Endodermal cell (in vitro differentiated cells): ENCODE measurements at regions not wholly inside any gene's neighbourhood (a gene's known extent, or its start where the extent isn't known, plus 50 kb on each side); places are given as distances from the start of the nearest gene placed in this dataset.

Source experiments
- DNase-seq: peaks from one replicate; pipeline ENCODE4 v3.0.0-alpha.2; 2017
- H3K27ac ChIP-seq: 2 replicates; pipeline ENCODE4 v1.5.1; 2013; ENCODE audit warnings: mild to moderate bottlenecking, low read depth, low read length, moderate library complexity
- H3K27me3 ChIP-seq: 2 replicates; pipeline ENCODE4 v1.6.1; 2013; ENCODE audit warnings: mild to moderate bottlenecking, low read length, moderate library complexity; ENCODE audit not compliant: insufficient read depth, control insufficient read depth, poor library complexity, severe bottlenecking
- H3K36me3 ChIP-seq: 2 replicates; pipeline ENCODE4 v1.7.0; 2013; ENCODE audit warnings: mild to moderate bottlenecking, low read length, moderate library complexity; ENCODE audit not compliant: control insufficient read depth, insufficient read depth
- H3K4me1 ChIP-seq: one replicate; pipeline ENCODE4 v1.7.0; 2013; ENCODE audit warnings: low read length; ENCODE audit not compliant: control insufficient read depth, insufficient read depth
- H3K4me3 ChIP-seq: 2 replicates; pipeline ENCODE4 v1.5.1; 2013; ENCODE audit warnings: mild to moderate bottlenecking, low read length, moderate library complexity
- H3K9ac ChIP-seq: 2 replicates; pipeline ENCODE4 v1.6.1; 2013; ENCODE audit warnings: mild to moderate bottlenecking, low read length, moderate library complexity; ENCODE audit not compliant: poor library complexity, severe bottlenecking; ENCODE audit errors: extremely low read depth
- H3K9me3 ChIP-seq: 2 replicates; pipeline ENCODE4 v1.6.1; 2013; ENCODE audit warnings: mild to moderate bottlenecking, low read length, moderate library complexity; ENCODE audit not compliant: control insufficient read depth
- H3K27ac Mint-ChIP-seq: 2 replicates; pipeline ENCODE4 v1.8.0; 2020; ENCODE audit warnings: mixed read lengths
- H3K27me3 Mint-ChIP-seq: 2 replicates; pipeline ENCODE4 v1.8.0; 2021; ENCODE audit warnings: mild to moderate bottlenecking, mixed read lengths; ENCODE audit not compliant: insufficient read depth
- H3K36me3 Mint-ChIP-seq: 2 replicates; pipeline ENCODE4 v1.8.0; 2020; ENCODE audit warnings: low read depth, mixed read lengths
- H3K4me1 Mint-ChIP-seq: 2 replicates; pipeline ENCODE4 v1.8.0; 2020; ENCODE audit warnings: mixed read lengths
- H3K4me3 Mint-ChIP-seq: 2 replicates; pipeline ENCODE4 v1.8.0; 2020; ENCODE audit warnings: mild to moderate bottlenecking, moderate library complexity, mixed read lengths
- H3K9me3 Mint-ChIP-seq: 2 replicates; pipeline ENCODE4 v1.8.0; 2020; ENCODE audit warnings: mild to moderate bottlenecking, mixed read lengths
- WGBS, 2 experiments: methylation state at CpG; one replicate each; pipeline versions ENCODE4 v1.1.5 to v1.1.7; 2013; ENCODE audit warnings: missing lambda C conversion rate in 2 of 2, mixed read lengths in 1 of 2; ENCODE audit not compliant: insufficient coverage in 1 of 2, insufficient read length in 1 of 2; 5-methylcytosine and 5-hydroxymethylcytosine counted together
- TF ChIP-seq, protein P1 (sequence below): fragments of 200-600 bp; sonication (generic); conservative IDR thresholded peaks from 2 replicates; pipeline ENCODE4 v1.5.0; 2021; ENCODE audit warnings: antibody characterized with exemption, mild to moderate bottlenecking

DNA sequence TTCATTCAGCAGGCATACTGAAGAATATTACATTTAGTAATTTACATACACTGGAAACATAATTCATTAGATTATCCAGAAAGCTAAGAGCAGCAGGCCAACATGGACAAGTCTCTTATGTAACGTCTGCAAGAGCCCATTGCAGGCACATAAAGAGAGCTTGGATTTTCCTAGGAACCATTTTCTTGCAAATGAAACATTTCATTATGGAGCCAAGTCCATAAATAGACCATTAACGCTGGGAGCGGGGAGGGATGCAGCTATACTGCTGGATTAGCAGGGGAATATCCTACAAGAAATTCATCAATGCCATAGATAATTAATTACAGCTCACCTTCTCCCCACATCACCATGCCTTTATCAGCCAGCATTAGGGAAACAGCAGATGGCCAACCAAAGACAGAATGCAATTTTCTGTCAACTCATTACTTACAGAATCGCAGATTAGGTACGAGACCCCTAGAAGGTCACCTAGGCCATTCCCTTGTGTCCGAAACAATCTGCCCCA, 170.4 kb downstream of the C1D start:
- H3K27ac ChIP-seq, result no peak overlapping the region
- TF ChIP-seq, protein P1, sequence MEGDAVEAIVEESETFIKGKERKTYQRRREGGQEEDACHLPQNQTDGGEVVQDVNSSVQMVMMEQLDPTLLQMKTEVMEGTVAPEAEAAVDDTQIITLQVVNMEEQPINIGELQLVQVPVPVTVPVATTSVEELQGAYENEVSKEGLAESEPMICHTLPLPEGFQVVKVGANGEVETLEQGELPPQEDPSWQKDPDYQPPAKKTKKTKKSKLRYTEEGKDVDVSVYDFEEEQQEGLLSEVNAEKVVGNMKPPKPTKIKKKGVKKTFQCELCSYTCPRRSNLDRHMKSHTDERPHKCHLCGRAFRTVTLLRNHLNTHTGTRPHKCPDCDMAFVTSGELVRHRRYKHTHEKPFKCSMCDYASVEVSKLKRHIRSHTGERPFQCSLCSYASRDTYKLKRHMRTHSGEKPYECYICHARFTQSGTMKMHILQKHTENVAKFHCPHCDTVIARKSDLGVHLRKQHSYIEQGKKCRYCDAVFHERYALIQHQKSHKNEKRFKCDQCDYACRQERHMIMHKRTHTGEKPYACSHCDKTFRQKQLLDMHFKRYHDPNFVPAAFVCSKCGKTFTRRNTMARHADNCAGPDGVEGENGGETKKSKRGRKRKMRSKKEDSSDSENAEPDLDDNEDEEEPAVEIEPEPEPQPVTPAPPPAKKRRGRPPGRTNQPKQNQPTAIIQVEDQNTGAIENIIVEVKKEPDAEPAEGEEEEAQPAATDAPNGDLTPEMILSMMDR, result no peak
- Mint-ChIP-seq H3K27ac (no peak overlapping the region), H3K27me3 (peaks cover 53% of the 10 kb centered on the region), H3K36me3 (no peaks in the 10 kb centered on the region), H3K9me3 (no peaks in the 10 kb centered on the region), H3K4me3 (no peak overlapping the region), H3K4me1 (peaks cover 26% of the 10 kb centered on the region)
- no peaks in the 10 kb centered on the region for H3K9me3 ChIP-seq
- H3K4me1 ChIP-seq, result peaks cover 29% of the 10 kb centered on the region
- no peak overlapping the region for H3K9ac ChIP-seq
- DNase-seq, result no peak
- no peak overlapping the region for H3K4me3 ChIP-seq
- no peaks in the 10 kb centered on the region for H3K36me3 ChIP-seq
- H3K27me3 ChIP-seq, result peaks cover 52% of the 10 kb centered on the region
- 91 to 92% methylated on average over 6 of the region's 6 CpGs for WGBS, 2 experiments

DNA sequence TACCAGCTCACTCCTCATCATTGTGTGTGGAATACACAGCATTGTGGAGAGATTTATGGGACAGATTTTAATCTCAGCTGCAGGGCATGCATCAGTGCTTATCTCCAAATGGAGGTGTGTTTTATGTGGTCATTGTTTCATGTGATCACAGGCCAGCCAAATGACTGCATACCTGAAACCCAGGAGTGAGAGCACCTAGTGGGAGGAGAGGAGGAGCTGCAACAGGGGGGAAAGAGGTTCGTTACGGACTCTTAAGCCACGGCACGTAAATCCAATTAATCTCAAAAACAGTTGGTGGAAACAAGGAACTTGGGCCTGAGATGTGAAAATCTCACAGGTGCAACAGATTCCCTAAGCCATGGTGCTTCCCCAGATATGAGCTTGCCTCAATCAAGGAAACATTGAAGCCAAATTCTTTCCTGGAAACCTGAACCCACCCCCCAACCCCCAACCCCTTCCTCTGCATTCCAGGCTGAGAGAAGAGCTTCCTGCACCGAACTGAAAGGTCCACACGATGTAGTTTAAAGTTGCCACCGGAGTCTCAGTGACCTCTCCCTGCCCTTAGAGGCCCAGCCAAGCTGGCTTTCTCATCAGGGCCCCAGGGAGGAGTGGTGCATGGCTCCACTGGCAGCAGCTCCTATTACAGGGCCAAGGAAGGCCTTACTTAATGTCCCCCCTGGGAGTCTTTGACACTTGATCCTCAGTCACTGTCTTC, 167.4 kb downstream of the C1D start:
- H3K27ac ChIP-seq, result no peak overlapping the region
- no peak overlapping the region for H3K4me3 Mint-ChIP-seq
- peaks cover 36% of the 10 kb centered on the region for H3K4me1 Mint-ChIP-seq
- peaks cover 27% of the 10 kb centered on the region for H3K27me3 ChIP-seq
- H3K4me1 ChIP-seq, result peaks cover 29% of the 10 kb centered on the region
- no peak overlapping the region for H3K9ac ChIP-seq
- H3K4me3 ChIP-seq, result no peak overlapping the region
- peaks cover 5% of the 10 kb centered on the region for H3K9me3 ChIP-seq
- H3K36me3 Mint-ChIP-seq, result no peaks in the 10 kb centered on the region
- TF ChIP-seq, protein P1, result no peak
- no peaks in the 10 kb centered on the region for H3K36me3 ChIP-seq
- peak; percentile 80 for DNase-seq
- H3K27ac Mint-ChIP-seq, result peak overlapping the region; percentile 82
- 21 to 30% methylated on average over 4 to 7 of the region's 7 CpGs for WGBS, 2 experiments
- H3K27me3 Mint-ChIP-seq, result peaks cover 42% of the 10 kb centered on the region
- H3K9me3 Mint-ChIP-seq, result peaks cover under 1% of the 10 kb centered on the region

DNA sequence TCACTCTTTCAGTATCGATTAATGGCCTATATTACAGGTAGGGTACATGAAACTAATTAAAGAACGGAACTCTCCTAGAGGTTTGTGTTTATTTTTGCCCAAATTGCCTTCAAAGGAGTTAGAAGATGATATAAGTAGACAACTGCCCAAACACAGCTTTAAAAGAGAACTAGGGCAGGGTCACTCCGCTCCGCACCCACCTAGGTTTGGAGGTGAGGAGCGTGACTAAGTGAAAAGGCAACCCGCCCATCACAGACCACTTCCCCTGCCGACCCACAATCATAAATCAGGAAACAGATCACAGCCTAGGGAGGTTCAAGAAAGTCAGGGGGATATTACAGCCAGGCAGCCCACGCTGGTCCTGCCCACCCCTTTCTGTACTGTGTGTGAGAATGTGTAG, 166.7 kb downstream of the C1D start:
- peaks cover 36% of the 10 kb centered on the region for H3K4me1 Mint-ChIP-seq
- no peaks in the 10 kb centered on the region for H3K36me3 ChIP-seq
- TF ChIP-seq, protein P1, result no peak
- H3K9me3 Mint-ChIP-seq, result peaks cover 6% of the 10 kb centered on the region
- no peak overlapping the region for H3K4me3 Mint-ChIP-seq
- H3K27me3 ChIP-seq, result peaks cover 20% of the 10 kb centered on the region
- H3K9me3 ChIP-seq, result peaks cover 11% of the 10 kb centered on the region
- 94 to 98% methylated on average over 6 to 8 of the region's 8 CpGs for WGBS, 2 experiments
- peaks cover 36% of the 10 kb centered on the region for H3K27me3 Mint-ChIP-seq
- no peaks in the 10 kb centered on the region for H3K36me3 Mint-ChIP-seq
- DNase-seq, result no peak
- H3K27ac ChIP-seq, result no peak overlapping the region
- H3K4me1 ChIP-seq, result peaks cover 29% of the 10 kb centered on the region
- no peak overlapping the region for H3K9ac ChIP-seq
- H3K27ac Mint-ChIP-seq, result no peak overlapping the region
- H3K4me3 ChIP-seq, result no peak overlapping the region
